Stomach smooth muscle (tissue), 2 donors: ENCODE measurements at regions not wholly inside any gene's neighbourhood (a gene's known extent, or its start where the extent isn't known, plus 50 kb on each side); places are given as distances from the start of the nearest gene placed in this dataset.

Experiments
- H3K27ac ChIP-seq: one replicate; pipeline ENCODE4 v1.7.0; 2013; ENCODE audit warnings: mild to moderate bottlenecking, low read length, inconsistent platforms
- H3K27me3 ChIP-seq, 2 donors: one replicate each; pipeline ENCODE4 v1.7.0; 2013; ENCODE audit warnings: low read length in 2 of 2; ENCODE audit not compliant: insufficient read depth in 2 of 2, control insufficient read depth in 1 of 2
- H3K36me3 ChIP-seq, 2 donors: one replicate each; pipeline ENCODE4 v1.7.0; 2013; ENCODE audit warnings: low read length in 2 of 2; ENCODE audit not compliant: control insufficient read depth in 2 of 2, insufficient read depth in 2 of 2
- H3K4me1 ChIP-seq: one replicate; pipeline ENCODE4 v1.7.0; 2013; ENCODE audit warnings: low read length; ENCODE audit not compliant: control insufficient read depth, insufficient read depth
- H3K4me3 ChIP-seq, 2 donors: one replicate each; pipeline ENCODE4 v1.7.0; 2013; ENCODE audit warnings: low read length in 2 of 2
- H3K9ac ChIP-seq, 2 donors: one replicate each; pipeline ENCODE4 v1.7.0; 2013; ENCODE audit warnings: low read length in 2 of 2, mild to moderate bottlenecking in 1 of 2
- H3K9me3 ChIP-seq, 2 donors: one replicate each; pipeline ENCODE4 v1.7.0; 2013; ENCODE audit warnings: low read length in 2 of 2; ENCODE audit not compliant: control insufficient read depth in 2 of 2
- donor health status: healthy.
- donor health status: Pancreatic carcinoma.

GRCh38 chr2:62372824-62373223 is 133.2 kb downstream of the TMEM17 start:
- H3K9ac ChIP-seq = no peak overlapping the region
- H3K36me3 ChIP-seq = no peaks in the 10 kb centered on the region
- H3K9me3 ChIP-seq = peaks cover 0 to 6% of the 10 kb centered on the region in 2 donors
- H3K4me3 ChIP-seq = no peak overlapping the region
- no peak overlapping the region for H3K27ac ChIP-seq
- H3K4me1 ChIP-seq = no peaks in the 10 kb centered on the region
- H3K27me3 ChIP-seq = no peaks in the 10 kb centered on the region

- no peak overlapping the region for H3K9ac ChIP-seq
- no peaks in the 10 kb centered on the region for H3K27me3 ChIP-seq
- no peaks in the 10 kb centered on the region for H3K4me1 ChIP-seq
- H3K27ac ChIP-seq = no peak overlapping the region
- H3K36me3 ChIP-seq = no peaks in the 10 kb centered on the region
- H3K9me3 ChIP-seq = peaks cover 0 to 6% of the 10 kb centered on the region in 2 donors
- no peak overlapping the region for H3K4me3 ChIP-seq
These were observed 135.4 kb downstream of the TMEM17 start for GRCh38 chr2:62370321-62371250.

GRCh38 chr2:62369541-62370202 is 136.3 kb downstream of the TMEM17 start:
- peaks cover 0 to 6% of the 10 kb centered on the region in 2 donors for H3K9me3 ChIP-seq
- no peaks in the 10 kb centered on the region for H3K36me3 ChIP-seq
- no peaks in the 10 kb centered on the region for H3K4me1 ChIP-seq
- no peak overlapping the region for H3K4me3 ChIP-seq
- no peak overlapping the region for H3K27ac ChIP-seq
- no peaks in the 10 kb centered on the region for H3K27me3 ChIP-seq
- no peak overlapping the region for H3K9ac ChIP-seq

GRCh38 chr2:62364791-62365528 is 141.0 kb downstream of the TMEM17 start:
- Histone ChIP-seq H3K27me3 (no peaks in the 10 kb centered on the region), H3K27ac (no peak overlapping the region), H3K9ac (no peak overlapping the region), H3K4me3 (no peak overlapping the region), H3K36me3 (no peaks in the 10 kb centered on the region), H3K4me1 (no peaks in the 10 kb centered on the region), H3K9me3 (peaks cover 3 to 7% of the 10 kb centered on the region in 2 donors)

DNA sequence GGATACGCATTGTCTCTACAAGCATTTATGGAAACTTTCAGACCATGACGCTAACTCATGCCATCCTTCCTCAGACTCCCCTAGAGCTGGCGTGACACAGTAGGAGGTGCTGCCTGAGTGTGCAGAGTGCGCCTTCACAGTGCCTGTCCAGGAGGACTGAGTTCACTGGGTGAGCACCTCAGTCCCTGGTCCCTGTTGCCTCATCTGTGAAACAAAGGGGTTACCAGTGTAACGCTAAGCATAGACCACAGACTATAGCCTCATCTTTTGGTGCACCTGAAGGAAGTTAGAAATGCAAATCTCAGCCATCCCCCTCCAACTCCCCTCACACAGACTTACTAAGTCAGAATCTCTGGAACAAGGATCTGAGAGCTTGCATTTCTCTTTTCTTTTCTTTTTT is 142.8 kb downstream of the TMEM17 start:
- no peak overlapping the region for H3K27ac ChIP-seq
- H3K9ac ChIP-seq = no peak overlapping the region
- peaks cover 3 to 7% of the 10 kb centered on the region in 2 donors for H3K9me3 ChIP-seq
- H3K4me3 ChIP-seq = no peak overlapping the region
- H3K36me3 ChIP-seq = no peaks in the 10 kb centered on the region
- no peaks in the 10 kb centered on the region for H3K27me3 ChIP-seq
- no peaks in the 10 kb centered on the region for H3K4me1 ChIP-seq

DNA sequence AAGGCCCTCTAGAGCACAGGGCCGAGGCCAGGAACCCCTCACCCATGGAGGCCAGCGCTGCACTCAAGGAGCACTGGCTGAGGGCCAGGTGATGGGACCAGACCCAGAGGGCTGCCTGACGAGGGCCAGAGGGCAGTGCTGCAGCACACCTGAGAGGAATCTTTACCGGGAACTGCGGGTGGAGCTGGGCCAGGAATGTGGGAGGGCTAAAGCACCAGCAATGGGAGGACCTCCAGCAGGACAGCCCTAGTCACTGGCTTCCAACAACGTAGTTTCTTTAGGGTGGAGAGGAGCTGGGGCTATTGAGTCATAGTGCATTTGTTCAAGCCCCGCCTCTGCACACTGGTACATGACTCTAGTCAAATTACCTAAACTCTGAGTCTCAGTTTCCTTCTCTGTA is 143.4 kb downstream of the TMEM17 start:
- Histone ChIP-seq H3K36me3 (no peaks in the 10 kb centered on the region), H3K9me3 (peaks cover 3 to 7% of the 10 kb centered on the region in 2 donors), H3K27me3 (no peaks in the 10 kb centered on the region), H3K27ac (no peak overlapping the region), H3K4me3 (no peak overlapping the region), H3K4me1 (no peaks in the 10 kb centered on the region), H3K9ac (no peak overlapping the region)

DNA sequence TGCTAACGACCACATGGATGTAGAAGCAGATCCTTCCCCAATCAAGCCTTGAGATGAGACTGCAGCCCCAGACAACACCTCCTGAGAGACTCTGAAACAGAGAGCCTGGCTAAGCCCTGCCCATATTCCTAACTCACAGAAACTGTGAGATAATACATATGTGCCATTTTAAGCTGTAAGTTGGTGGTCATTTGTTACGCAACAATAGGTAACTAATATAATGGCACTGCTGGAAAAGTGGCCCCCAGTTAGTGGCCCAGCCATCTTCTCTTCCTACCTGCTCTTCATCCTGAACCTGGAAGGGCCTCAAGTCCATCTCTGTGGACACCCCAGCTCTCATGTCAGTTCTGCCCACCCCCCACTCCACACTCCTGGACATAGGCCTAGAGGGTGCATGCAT is 144.0 kb downstream of the TMEM17 start:
- Histone ChIP-seq H3K4me3 (no peak overlapping the region), H3K36me3 (no peaks in the 10 kb centered on the region), H3K9me3 (peaks cover 3 to 7% of the 10 kb centered on the region in 2 donors), H3K27me3 (no peaks in the 10 kb centered on the region), H3K27ac (no peak overlapping the region), H3K9ac (no peak overlapping the region), H3K4me1 (no peaks in the 10 kb centered on the region)

DNA sequence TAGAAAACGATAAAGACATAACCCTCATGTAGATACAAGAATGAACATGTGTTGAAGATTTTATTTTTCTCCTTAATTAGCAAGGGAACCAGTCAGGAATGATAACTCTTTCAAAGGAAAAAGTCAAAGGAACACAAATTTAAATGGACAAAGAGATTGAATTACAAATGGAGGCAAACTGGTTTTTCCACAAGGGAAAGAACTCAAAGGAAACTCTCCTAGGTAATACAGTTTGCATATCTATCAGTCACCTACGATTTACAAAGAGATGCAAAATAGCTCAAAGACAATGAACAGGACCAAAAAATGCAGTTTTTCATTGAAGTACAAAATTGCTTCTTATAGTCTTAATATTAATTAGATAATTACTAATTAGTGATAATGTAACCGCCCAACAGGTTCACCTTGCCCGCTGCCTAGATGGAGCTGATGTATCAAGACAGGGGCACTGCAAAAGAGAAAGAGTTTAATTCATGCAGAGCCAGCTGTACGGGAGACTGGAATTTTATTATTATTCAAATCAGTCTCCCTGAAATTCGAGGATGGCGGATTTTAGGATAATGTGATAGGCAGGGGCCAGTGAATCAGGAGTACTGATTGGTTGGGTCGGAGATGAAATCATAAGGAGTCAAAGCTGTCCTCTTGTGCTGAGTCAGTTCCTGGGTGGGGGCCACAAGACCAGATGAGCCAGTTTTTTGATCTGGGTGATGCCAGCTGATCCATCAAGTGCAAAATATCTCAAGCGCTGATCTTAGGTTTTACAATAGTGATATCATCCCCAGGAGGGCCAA is 151.0 kb downstream of the TMEM17 start:
- peaks cover 0 to 9% of the 10 kb centered on the region in 2 donors for H3K9me3 ChIP-seq
- no peak overlapping the region for H3K27ac ChIP-seq
- no peaks in the 10 kb centered on the region for H3K27me3 ChIP-seq
- no peaks in the 10 kb centered on the region for H3K4me1 ChIP-seq
- no peak overlapping the region for H3K4me3 ChIP-seq
- H3K9ac ChIP-seq = no peak overlapping the region
- H3K36me3 ChIP-seq = no peaks in the 10 kb centered on the region

DNA sequence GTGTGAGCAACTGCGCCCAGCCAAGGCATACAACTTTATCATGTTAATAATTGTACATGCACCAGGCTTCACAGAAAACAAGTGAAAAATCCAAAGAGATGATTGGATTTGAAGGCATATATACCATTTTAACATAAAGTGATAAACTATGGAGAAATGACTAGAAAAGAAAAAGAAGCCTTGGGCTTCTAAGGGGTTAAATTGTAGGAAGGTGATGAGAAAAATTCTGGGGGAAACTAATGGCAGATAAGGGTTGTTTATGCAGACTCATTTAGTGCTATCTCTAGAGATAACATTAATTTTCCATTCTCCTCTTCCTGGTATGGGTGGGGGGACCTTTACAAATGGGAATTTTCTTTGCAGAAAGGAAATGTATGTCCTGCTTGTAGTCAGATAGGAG is 154.0 kb downstream of the TMEM17 start:
- Histone ChIP-seq H3K27ac (no peak overlapping the region), H3K9me3 (peaks cover 0 to 9% of the 10 kb centered on the region in 2 donors), H3K4me1 (no peaks in the 10 kb centered on the region), H3K27me3 (no peaks in the 10 kb centered on the region), H3K36me3 (no peaks in the 10 kb centered on the region), H3K9ac (no peak overlapping the region), H3K4me3 (no peak overlapping the region)

- no peak overlapping the region for H3K9ac ChIP-seq
- H3K27me3 ChIP-seq = no peaks in the 10 kb centered on the region
- no peak overlapping the region for H3K27ac ChIP-seq
- H3K4me1 ChIP-seq = no peaks in the 10 kb centered on the region
- H3K9me3 ChIP-seq = peaks cover 0 to 9% of the 10 kb centered on the region in 2 donors
- H3K36me3 ChIP-seq = no peaks in the 10 kb centered on the region
- H3K4me3 ChIP-seq = no peak overlapping the region
These were observed 153.9 kb downstream of the B3GNT2 start for GRCh38 chr2:62349788-62350187.
